Suprapubic skin (tissue), 3 donors: ENCODE measurements at regions not wholly inside any gene's neighbourhood (a gene's known extent, or its start where the extent isn't known, plus 50 kb on each side); places are given as distances from the start of the nearest gene placed in this dataset.

Experiments
- POLR2AphosphoS5 ChIP-seq, 3 donors: sonication (generic); formaldehyde crosslinking; IDR thresholded peaks; one replicate each; pipeline ENCODE4 v1.6.1; 2017; ENCODE audit warnings: antibody characterized with exemption in 3 of 3
- TF ChIP-seq, protein P1 (sequence below), 2 donors: fragments of 200-600 bp in 1 of 2; fragments of 450-650 bp in 1 of 2; sonication (generic) in 1 of 2; IDR thresholded peaks; one replicate each; pipeline ENCODE4 v1.5.1; 2016 to 2019; ENCODE audit warnings: antibody characterized with exemption in 2 of 2, mild to moderate bottlenecking in 1 of 2, moderate library complexity in 1 of 2

DNA sequence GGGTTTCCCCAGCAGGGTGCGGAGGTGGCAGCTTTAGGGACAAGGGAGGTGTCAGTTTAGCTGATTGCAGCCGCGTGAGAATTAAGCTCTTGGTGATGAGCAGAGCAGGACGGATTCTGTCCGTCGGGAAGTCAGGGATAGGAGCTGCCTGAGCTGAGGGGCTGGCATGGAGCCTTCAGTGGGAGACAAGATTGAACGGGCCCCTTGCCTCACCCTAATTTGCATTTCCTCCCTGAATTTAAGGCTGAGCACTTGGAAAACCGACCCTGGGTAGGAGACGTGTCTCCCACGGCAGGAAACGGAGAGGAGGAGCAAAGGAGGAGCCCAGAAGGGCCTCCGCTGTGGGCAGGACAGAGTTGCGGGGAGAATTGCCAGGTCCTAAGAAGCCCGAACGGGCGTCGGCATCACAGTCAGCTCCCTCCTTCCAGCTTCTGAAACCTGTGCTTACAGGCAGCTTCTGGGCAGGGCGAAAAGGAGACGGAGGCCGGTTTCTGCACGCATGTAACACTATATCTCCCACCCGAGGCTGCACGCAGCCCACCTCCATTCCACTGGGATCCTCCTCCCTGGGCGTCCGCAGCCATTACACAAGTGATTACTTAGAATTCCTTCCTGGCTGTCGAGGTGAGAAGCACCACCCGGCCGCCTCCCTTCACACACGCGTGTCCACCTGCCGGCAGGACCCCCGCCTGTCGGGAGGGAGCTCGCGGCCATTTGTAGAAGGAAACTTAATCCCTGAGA is 345.8 kb downstream of the BRD1 start:
- TF ChIP-seq, protein P1, sequence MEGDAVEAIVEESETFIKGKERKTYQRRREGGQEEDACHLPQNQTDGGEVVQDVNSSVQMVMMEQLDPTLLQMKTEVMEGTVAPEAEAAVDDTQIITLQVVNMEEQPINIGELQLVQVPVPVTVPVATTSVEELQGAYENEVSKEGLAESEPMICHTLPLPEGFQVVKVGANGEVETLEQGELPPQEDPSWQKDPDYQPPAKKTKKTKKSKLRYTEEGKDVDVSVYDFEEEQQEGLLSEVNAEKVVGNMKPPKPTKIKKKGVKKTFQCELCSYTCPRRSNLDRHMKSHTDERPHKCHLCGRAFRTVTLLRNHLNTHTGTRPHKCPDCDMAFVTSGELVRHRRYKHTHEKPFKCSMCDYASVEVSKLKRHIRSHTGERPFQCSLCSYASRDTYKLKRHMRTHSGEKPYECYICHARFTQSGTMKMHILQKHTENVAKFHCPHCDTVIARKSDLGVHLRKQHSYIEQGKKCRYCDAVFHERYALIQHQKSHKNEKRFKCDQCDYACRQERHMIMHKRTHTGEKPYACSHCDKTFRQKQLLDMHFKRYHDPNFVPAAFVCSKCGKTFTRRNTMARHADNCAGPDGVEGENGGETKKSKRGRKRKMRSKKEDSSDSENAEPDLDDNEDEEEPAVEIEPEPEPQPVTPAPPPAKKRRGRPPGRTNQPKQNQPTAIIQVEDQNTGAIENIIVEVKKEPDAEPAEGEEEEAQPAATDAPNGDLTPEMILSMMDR (IDR thresholded peaks at IDR 0.05), result no peak
- no peak for TF ChIP-seq POLR2AphosphoS5 (IDR thresholded peaks at IDR 0.05)
